ENCODE measurements at regions not wholly inside any gene's neighbourhood (a gene's known extent, or its start where the extent isn't known, plus 50 kb on each side); places are given as distances from the start of the nearest gene placed in this dataset.

DNA sequence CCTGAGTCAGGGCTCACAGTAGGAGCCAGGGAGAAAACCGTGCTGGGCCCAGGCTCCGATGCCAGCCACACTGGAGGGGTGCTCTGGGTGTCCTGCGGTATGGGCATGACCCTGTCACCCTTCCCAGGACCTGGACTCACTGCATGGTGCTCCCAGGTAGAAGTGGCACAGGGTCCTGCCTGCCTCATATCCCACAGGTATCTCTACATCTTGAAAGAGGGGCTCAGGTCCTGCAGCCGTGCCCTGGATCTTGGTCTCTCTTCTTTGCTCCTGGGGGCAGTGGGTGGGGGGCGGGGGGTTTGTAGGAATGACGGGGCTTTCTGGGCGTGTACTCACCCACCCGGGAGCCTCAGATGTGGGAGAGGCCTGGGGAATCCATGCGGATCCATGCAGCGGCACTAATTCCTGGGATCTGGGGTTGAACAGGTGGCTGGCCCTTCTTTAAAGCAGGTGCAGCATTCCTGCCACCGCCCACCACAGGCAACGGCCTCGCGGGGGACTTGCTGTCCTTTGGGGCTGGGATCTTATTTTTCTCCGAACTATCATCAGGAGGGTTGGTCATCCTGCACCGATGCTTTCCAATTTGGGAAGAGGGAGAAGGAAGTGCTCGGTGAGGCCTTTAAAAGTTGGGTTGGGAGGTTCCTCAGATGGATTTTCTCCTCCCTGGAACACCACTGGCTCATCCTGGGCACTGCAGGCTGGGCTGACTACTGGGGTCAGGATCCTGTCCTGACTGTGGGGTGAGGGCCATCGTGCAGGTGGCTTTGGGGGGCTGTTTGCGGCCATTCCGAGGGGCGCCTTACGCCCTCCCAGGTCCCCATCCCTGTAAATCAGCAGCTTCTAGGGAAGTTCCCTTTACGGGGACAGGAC, 886.4 kb downstream of the BRD1 start:
- no peak for DNase-seq

DNA sequence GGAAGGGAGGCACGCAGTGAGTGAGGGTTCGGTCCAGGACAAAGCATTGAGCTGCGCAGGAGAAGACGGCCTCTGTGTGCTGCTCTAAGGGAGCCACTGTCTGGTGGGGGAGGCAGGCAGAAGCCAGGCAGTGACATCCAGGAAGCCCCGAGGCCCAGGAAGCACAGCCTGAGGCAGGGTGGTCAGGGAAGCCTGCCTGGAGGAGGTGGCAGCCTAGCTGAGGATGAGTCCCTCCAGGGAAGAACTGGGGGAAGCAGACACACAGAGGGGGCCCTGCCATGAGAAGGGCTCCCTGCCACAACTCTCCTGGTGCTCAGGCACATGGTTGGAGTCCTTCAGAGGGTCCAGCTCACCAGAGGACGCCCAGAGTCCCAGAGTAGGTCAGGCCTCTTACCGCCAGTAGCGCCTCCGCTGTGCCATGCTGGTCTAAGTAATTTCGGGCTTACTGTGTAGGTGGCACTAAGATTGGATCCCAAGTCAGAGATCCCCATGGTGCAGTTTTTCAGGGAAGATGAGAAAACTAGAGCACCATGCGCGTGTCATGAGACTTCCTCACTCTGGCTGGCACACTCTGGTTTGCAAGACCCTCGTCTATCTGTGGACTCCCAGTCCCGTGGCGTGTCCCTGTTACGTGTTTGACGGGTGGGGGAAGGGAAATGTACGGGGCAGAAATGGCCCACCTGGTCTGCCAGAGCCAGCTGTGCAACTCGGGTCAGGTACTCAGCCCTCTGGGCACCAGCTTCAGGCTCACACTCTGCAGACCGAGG, 887.2 kb downstream of the BRD1 start:
- DNase-seq = no peak

DNA sequence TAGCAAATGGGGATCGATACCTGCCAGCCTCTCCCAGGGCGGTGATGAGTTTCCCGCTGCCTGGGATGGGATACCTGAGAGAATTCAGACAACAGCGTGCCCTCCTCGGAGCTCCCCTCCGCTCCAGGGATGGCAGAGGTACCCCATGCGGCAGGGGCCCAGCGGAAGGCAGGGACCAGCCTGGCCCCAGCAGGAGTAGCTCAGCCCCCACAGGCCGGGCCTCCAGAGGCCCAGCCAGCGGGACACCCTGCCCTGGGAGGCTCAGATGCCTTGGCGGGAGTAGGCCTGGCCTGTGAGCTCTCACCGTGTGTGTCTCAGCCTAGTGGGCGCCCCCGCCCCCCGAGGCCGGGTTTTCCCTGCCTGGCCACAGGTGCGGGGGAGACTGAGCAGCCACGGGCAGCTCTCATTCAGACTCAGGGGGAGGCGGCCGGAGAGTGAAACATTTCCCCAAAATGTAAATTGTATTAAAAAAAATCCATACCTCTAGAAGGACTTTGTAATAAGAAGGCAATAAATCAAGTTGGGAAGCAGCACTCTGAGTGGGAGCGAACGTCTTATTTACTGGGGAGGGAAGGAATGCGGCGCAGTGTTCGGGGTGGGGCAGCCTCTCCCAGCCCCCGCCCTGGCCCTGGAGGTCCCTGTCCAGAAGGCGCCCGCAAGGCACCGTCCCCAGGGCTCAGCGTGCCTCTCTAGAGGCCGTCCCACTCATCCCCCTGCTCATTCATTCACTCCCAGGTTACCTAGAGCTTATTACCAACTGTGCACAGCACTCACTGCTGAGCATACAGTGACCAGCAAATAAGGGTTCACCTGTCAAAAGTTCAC, 888.0 kb downstream of the BRD1 start:
- DNase-seq = no peak

DNA sequence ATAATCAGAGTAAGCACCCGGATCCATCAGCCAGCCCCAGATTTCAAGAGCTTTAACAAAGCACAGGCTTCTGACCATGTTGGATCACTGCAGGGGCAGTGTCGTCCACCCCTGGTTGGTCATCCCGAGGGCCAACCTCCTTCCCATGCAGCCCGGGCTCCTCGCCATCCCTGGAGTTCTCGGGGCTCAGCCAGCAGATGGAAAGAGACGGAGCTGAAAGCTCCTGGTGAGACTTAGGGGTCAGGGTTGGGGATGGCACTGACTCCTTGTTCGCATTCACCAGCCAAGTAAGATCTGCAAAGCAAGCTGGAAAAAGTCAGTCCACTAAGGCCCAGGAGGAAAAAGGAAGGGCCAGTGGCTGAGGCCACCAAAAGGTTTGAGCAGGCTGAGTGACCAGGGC, 888.9 kb downstream of the BRD1 start:
- DNase-seq = no peak

DNA sequence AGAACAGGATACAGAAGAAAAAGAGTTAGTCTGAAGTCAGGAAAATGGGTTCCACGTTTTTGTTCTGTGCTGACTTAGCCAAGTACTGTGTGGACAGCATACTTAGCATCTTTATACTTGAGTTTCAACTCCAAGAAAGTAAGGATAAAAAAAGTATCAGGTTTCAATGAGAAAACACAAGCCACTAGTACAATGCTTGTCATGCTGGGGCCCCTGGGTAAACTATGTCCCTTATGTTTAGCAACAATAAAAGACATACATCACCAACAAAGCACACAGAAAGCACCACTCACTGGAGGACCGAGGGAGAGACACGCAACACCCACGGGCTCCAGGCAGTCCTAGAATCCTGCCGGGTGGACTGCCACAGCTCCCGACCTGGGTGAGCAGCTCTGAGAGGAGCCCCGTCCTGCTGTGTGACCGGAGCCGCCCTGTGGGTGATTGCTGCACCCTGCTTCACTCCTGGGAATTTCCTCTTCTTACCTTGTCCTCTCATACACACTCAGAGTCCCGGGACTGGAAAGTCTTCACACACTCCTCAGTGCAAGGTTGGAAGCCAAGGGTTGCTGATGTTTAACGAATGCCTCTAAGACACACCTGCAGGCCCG, 890.5 kb downstream of the BRD1 start:
- no peak for DNase-seq

DNA sequence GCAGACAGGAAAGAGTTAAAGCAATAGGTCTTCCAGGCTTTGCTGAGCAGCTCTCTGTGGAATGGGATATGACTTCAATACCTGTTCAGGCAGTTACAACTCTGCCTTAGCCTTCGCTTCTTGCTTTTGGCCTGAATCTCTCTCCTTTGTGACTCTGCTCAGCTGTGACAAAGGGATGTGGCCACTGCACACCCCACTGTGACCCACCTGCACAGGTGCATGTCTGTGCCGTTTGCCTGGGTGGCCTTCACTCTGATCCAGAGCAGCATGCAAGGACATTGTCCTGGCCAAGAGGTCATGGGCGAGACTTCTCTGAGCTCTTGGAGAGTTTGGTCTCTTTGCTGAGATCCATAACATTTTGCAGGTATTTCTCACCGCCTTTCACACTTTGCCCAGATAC, 891.3 kb downstream of the BRD1 start:
- no peak for DNase-seq

DNA sequence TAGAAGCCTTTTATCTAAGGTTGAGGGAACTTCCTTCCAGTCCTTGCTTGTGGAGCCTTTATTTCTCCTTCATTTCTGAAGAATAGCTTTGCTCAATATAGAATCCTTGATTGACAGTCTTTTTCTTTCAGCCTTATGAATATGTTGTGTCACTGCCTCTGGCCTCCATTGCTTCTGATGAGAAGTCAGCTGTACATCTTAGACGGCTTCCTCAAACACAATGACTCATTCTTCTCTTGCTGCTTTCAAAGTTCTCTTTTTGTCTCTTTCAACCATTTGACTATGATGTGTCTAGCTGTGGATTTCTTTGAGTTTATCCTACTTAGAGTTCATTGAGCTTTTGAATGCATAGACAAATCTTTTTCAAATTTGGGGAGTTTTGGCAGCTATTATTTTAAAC, 893.2 kb downstream of the BRD1 start:
- no peak for DNase-seq

DNA sequence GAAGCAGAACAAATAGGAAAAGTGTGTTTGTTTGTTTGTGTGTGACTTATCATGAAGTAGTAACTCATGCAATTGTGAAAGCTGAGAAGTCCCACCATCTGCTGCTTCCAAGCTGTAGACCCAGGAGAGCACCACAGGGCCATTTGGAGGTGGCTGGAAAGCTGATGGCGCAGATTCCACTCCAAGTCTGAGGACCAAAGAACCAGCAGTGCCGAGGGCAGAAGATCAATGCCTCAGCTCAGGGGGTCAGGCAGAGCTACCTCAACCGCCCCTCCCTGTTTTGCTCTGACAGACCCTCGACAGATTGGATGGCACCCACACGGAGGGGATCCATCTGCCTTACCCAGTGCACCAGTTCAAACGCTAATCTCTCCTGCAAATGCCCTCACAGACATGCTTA, 896.2 kb downstream of the BRD1 start:
- no peak for DNase-seq

DNA sequence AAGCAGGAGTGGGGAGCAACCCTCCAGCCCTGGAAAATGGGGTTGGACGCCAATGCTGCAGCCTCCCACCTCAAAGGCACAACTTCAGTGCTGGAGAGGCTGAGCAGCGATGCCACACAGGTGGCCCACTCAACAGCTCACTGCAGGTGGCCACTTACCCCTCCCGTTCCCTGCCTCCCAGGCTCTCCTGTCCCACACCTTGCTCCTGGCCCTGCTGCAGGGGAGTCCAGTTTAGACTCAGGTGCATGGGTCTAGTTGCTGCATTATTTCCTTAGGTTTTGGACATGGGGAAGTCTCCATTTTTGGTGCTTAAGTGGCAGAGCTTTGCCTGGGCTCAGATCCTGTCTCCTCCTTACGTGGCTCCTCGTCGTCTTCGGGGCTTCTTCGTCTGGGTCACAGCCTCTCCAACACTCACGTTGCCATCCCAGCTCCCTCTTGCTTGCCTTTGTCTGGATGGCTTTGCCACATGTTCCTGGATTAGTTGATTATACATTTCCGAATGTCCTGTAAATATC, 898.3 kb downstream of the BRD1 start:
- DNase-seq = no peak

DNA sequence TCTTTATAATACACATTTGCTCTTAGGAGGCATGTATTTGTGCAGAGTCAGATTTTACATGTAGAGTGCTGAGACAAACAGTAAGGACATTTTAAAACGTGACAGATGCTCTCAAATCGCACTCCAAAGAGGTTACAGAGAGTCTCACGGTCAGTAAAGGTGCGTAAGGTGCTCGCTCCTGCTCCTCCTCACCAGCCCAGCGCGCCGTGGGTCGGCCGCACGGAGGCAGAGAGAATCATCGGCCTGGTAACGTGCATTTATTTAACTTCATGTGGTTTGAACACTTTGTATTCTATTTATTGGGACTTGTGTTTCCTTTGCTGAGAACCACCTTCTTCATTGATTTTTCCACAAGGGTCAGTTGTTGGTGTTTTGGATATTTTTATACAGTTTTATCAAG, 900.1 kb downstream of the BRD1 start:
- DNase-seq = no peak

DNA sequence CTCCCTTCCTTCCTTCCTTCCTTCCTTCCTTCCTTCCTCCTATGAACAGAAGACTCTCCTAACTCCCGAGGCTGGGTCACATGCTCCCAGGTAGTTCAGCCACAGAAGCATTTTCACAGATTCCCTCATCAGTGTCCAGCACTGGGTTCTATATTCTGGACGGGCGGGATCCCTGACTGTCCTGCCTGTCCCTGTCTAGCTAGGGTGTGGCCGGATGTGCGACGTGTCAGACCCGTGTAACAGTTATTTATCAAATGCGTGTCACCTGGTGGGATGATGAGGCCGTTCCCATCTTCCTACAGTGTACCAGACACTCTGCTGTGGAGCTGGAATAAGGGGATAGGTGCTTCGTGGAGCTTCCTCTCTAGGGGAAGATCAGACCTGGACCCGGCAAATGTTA, 901.0 kb downstream of the BRD1 start:
- DNase-seq = no peak

DNA sequence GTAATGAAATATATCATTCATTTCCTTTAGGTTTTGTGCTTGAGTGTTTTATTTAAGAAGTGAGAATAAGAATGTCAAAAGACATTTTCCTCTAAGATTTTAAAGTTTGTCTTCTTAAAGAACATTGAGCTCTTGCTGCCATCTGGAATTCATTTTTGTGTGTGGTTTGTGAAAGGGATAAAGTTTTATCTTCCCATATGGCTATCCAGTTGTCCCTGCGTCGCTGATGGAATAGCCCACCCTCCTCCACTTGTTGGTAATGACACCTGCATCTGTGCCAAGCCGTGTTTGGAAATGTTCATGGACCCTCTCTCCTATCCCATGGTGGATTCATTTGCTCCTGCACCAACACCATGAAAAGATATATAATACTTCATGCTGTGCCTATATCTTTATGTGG, 901.5 kb downstream of the BRD1 start:
- DNase-seq = no peak

DNA sequence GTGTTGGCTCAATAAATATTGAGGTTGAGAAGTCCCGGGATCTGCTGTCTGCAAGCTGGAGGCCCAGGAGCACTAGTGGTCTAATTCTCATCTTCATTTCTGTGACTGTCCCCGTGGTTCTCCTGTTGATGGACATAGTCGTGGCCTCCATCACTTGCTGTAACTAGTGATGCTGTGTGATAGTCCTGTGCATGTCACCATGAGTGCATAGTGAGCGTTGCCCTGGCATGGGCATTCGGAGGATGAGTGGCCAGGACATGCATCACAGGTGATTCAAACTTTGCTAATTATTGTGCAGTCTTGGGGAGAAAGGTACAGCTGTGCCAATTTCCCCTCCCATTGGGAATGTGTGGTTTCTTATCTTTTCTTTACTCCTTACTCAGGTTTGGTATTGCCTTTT, 902.2 kb downstream of the BRD1 start:
- no peak for DNase-seq

DNA sequence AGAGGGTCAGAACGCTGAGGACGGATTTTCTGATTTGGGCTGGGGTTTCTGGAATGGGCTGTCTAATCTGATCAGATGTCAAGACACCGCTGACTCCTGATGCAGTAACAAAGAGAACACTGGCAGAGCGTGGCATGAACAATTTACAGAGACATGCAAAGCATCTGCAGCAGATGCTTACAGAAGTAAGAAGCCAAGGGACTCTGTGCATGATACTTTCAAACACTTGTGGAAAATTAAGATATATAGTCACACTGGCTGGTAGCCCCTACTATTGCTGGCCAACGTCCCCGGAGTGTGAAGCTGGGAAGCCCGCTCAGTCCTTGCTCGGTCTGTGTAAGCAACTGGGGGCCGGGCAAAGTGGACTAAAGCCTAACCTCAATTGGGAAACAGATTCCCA, 903.7 kb downstream of the BRD1 start:
- DNase-seq = no peak

DNA sequence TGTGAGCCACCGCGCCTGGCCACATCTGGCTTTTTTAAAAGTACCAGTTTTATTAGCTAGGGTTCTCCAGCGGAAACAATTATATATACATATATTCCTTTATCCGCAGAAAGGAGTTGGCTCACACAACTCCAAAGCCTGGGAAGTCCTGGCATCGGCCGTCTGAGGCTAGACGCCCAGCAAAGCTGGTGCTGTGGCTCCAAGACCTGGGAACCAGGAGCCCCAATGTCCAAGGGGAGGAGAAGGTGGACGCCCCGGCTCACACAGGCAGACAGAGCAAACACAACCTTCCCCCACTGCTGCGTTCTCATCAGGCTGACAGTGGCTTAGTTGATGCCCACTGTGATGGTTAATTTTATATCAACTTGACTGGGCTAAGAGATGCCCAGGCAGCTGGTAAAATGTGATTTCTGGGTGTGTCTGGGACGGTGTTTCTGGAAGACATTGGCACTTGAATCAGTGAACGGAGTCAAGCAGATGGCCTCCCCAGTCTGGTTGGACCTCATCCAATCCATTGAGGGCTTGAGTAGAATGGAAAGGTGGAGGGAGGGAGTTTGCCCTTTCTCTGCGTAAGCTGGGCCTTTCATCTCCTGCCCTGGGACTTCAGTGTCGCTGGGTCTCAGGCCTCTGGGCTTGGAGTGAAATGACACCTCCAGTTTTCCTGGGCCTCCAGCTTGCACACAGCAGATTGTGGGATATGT, 904.4 kb downstream of the BRD1 start:
- no peak for DNase-seq

DNA sequence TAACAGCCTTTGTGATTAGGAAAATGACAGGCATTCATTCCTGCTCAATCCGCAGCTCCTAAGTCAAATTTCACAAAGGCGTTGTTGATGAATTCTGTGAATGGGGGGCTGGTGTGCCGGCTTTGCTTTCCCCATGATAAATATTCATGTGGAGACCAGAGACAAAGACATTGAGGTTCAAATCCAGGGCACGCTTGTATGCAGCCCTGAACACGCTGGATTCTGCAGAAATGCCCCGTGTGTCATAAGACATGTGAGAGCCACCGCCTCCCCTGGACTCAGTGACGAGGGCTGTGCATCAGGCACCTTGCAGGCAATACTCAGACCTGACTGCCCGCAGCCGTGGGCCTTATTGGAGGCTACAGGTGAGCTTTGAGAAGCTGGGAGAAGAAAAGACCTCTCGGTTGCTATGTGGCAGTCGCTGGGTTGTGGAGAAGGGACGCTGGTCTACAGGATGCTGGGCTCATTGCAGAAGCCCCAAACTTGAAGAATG, 906.2 kb downstream of the BRD1 start:
- DNase-seq = no peak

DNA sequence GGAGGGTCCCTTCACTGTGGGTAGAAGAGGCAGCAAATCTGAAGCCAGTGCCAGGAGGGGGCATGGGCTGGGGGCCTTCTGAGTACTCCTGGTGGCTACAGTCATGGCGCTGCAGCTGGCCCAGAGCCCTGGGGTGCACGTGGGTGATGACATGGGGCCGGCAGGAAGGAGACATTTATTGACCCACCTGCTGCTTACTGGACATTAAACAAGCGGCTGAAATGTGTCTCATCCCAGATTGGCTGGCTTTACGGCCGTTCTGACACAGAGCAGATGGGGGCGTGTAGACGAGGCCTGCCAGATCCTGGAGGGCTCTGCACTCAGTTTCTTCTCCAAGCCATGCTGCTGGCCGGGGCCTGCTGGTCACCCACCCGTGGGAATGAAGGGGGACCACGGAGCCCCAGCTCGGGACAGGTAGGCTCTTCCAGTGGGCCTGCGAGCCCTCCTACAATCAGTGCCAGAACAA, 906.9 kb downstream of the BRD1 start:
- DNase-seq = no peak

DNA sequence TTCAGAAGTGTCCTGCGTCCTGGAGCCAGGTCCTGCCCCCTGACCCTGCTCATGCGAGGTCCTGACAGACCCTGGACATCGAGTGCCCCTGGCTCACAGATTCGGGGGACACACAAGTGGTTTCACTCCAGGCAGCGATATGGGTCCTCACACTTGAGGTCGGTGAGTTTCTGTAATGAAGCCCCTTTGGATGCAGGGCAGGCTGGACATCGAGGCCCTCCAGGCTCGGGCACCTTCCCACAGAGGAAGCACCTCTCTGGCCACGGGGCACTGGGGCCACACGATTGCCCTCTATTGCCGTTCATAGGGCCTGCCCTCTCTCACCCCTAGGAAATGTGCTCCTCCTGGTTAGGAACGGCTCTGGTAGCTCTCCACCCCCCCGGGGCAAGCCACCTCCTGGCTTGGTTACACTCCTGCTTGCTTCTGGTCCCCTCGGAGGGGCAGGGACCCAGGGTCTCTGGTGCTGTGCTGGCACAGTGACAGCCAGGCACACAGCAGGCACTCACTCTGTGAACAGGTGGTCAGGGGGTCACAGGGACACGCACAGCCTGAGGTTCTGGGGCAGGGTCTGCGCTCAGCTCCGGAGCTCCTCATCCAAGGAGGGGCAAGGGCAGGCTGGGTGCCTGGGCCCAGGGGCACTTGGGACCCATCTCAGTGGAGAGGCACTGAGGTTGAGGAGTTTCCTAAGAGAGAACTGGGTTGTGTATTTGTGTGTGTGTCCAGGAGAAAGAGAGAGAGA, 907.7 kb downstream of the BRD1 start:
- no peak for DNase-seq

DNA sequence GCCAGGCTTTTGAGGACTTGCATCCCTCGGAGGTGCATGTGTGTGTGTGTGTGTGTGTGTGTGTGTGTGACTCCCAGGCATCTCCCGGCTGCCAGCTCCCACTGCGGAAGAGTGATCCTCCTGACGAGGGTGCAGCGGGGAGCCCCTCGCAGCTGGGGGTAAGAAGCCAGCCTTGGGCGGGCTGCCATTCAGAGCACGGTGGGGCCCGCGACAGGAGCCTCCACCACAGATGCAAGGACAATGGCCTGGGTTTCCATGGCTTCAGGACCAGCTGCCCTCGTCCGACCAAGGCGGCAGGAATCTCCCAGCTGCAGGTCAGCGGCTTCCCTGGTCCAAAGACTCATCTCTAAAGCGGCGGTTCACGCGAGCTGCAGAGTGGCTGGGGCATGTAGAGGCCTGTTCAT, 908.5 kb downstream of the BRD1 start:
- no peak for DNase-seq

DNA sequence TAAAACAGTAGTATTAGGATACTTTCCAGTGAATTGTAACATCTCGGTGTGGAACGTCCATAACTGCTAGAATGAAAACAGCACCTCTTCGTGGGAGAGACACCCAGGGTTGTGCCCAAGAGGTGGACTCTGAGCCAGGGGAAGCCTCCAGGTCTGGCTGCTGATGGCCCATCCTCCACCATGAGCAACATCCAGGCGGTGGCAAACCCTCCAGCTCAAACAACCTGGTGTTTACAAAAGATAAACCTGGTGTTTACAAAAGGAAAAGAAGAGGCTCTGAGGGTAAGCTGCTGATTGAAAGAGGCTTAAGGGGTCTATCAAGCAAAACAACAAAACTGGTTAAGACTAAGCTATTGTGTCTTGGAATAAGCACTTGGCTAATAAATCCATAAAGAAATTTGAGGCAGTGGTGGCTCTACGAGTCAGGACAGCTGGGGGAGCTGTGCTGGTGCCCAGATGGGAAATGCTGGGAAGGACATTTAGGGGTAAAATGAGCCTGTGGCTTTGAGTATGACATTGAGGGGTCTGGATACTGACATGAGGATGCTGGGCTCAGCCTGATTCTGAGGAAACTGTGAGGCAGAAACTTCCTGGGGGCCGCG, 909.0 kb downstream of the BRD1 start:
- no peak for DNase-seq

All from femur (tissue), 1 donor.